HEK293T (cell line): ENCODE measurements at regions not wholly inside any gene's neighbourhood (a gene's known extent, or its start where the extent isn't known, plus 50 kb on each side); places are given as distances from the start of the nearest gene placed in this dataset.

Experiments used
- ARNT ChIP-seq: fragments of 450-650 bp; IDR thresholded peaks from 2 replicates; pipeline ENCODE4 v1.6.1; 2017; ENCODE audit warnings: mild to moderate bottlenecking
- BHLHE40 ChIP-seq: fragments of 450-650 bp; IDR thresholded peaks from 2 replicates; pipeline ENCODE4 v1.6.1; 2016; ENCODE audit warnings: mild to moderate bottlenecking, moderate library complexity, borderline replicate concordance
- FOXK2 ChIP-seq: fragments of 450-650 bp; IDR thresholded peaks from 2 replicates; pipeline ENCODE4 v1.6.1; 2016; ENCODE audit warnings: mild to moderate bottlenecking
- LEF1 ChIP-seq: fragments of 450-650 bp; IDR thresholded peaks from 2 replicates; pipeline ENCODE4 v1.6.1; 2017; ENCODE audit warnings: mild to moderate bottlenecking, borderline replicate concordance
- SUZ12 ChIP-seq: fragments of 450-650 bp; IDR thresholded peaks from 2 replicates; pipeline ENCODE4 v1.6.1; 2016; ENCODE audit warnings: mild to moderate bottlenecking
- TF ChIP-seq, protein P1 (sequence below): fragments of 450-650 bp; IDR thresholded peaks from 2 replicates; pipeline ENCODE4 v1.6.1; 2016

DNA sequence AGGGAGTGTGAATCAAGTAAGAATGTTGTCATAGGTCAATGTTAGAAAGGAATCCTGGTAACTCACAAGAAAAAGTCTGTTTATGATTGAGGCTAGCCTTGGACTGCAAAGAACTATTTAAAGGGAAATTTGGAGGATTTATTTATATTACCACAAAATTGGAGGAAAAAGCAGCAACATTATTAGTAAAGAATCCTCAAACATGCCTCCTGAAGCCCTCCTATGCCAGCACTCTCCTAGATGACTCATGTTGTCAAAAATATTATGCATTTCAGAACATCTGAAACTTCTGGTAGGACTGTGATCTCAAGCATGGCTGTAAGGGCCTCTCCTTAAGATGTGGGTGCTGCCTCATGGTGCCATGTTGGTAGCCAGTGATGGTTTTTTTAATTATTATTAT, 628.5 kb downstream of the CHSY3 start:
- TF ChIP-seq LEF1 = no peak
- TF ChIP-seq ARNT = no peak
- TF ChIP-seq, protein P1, sequence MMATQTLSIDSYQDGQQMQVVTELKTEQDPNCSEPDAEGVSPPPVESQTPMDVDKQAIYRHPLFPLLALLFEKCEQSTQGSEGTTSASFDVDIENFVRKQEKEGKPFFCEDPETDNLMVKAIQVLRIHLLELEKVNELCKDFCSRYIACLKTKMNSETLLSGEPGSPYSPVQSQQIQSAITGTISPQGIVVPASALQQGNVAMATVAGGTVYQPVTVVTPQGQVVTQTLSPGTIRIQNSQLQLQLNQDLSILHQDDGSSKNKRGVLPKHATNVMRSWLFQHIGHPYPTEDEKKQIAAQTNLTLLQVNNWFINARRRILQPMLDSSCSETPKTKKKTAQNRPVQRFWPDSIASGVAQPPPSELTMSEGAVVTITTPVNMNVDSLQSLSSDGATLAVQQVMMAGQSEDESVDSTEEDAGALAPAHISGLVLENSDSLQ = no peak
- TF ChIP-seq SUZ12 = no peak
- no peak for TF ChIP-seq FOXK2
- no peak for TF ChIP-seq BHLHE40
